ENCODE measurements at regions not wholly inside any gene's neighbourhood (a gene's known extent, or its start where the extent isn't known, plus 50 kb on each side); places are given as distances from the start of the nearest gene placed in this dataset.

DNA sequence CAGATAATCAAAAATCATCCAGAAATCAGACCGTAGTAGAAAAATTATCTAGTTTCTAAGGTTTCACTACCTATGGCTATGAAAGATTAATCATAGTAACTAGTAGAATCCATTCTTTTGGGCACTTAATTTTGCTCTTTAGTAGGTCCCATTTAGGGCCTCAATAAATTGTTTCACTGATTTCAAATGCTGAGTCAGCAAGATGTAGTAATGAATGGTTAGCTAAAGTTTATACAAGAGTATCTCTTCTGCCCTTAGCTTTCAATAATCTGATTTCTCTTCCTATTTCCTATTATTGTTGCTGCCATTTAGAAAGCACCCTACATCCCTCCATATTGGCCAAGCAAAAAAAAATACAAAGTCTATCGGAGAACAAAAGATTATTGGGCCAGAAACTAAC lies 283.2 kb upstream of the PCDH10 start:
- TF ChIP-seq, protein P1, sequence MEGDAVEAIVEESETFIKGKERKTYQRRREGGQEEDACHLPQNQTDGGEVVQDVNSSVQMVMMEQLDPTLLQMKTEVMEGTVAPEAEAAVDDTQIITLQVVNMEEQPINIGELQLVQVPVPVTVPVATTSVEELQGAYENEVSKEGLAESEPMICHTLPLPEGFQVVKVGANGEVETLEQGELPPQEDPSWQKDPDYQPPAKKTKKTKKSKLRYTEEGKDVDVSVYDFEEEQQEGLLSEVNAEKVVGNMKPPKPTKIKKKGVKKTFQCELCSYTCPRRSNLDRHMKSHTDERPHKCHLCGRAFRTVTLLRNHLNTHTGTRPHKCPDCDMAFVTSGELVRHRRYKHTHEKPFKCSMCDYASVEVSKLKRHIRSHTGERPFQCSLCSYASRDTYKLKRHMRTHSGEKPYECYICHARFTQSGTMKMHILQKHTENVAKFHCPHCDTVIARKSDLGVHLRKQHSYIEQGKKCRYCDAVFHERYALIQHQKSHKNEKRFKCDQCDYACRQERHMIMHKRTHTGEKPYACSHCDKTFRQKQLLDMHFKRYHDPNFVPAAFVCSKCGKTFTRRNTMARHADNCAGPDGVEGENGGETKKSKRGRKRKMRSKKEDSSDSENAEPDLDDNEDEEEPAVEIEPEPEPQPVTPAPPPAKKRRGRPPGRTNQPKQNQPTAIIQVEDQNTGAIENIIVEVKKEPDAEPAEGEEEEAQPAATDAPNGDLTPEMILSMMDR (conservative IDR thresholded peaks at IDR 0.05) = no peak
- no peak for TF ChIP-seq EZH2 (IDR thresholded peaks at IDR 0.05; ENCODE audit: low read depth)

Data from PC-9 (cell line).